ENCODE measurements at regions not wholly inside any gene's neighbourhood (a gene's known extent, or its start where the extent isn't known, plus 50 kb on each side); places are given as distances from the start of the nearest gene placed in this dataset.

DNA sequence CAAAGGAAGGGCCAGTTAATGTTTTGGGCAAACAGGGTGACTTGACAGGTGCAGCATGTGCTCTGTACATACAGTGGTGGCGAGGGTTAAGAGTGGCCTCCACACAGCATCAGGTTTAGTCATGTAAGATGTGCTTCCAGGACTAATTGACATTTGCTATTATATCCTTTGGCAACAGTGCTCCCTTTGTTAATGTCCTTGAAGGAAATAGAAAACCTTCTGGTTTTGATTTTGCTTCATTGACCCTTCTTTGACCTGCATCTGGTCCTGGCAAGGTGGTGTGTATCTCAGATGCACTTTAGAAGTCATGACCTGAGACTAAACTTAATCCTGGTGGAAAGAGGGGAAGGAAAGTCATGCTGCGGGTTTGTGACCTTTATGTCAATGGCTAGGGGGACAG lies 440.0 kb downstream of the ENC1 start:
- Histone ChIP-seq H3K4me2 (ENCODE audit: insufficient read depth, low read length) (no peak overlapping the region), H2AFZ (ENCODE audit: low read length) (no peak overlapping the region), H3K9me3 (ENCODE audit: low read depth, low read length) (no peaks in the 10 kb centered on the region), H3K79me2 (ENCODE audit: insufficient read depth, low read length) (no peaks in the 10 kb centered on the region), H4K20me1 (ENCODE audit: insufficient read depth, low read length) (no peaks in the 10 kb centered on the region), H3K27me3 (ENCODE audit: insufficient read depth, low read length) (no peaks in the 10 kb centered on the region), H3K4me1 (ENCODE audit: insufficient read depth, low read length) (peaks cover 24% of the 10 kb centered on the region), H3K4me3 (ENCODE audit: insufficient read depth, low read length) (no peak overlapping the region), H3K36me3 (ENCODE audit: insufficient read depth, low read length) (no peaks in the 10 kb centered on the region), H3K27ac (ENCODE audit: low read depth, low read length) (no peak overlapping the region)
- TF ChIP-seq, protein P1, sequence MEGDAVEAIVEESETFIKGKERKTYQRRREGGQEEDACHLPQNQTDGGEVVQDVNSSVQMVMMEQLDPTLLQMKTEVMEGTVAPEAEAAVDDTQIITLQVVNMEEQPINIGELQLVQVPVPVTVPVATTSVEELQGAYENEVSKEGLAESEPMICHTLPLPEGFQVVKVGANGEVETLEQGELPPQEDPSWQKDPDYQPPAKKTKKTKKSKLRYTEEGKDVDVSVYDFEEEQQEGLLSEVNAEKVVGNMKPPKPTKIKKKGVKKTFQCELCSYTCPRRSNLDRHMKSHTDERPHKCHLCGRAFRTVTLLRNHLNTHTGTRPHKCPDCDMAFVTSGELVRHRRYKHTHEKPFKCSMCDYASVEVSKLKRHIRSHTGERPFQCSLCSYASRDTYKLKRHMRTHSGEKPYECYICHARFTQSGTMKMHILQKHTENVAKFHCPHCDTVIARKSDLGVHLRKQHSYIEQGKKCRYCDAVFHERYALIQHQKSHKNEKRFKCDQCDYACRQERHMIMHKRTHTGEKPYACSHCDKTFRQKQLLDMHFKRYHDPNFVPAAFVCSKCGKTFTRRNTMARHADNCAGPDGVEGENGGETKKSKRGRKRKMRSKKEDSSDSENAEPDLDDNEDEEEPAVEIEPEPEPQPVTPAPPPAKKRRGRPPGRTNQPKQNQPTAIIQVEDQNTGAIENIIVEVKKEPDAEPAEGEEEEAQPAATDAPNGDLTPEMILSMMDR (IDR thresholded peaks at IDR 0.05; ENCODE audit: extremely low read depth, low read depth, low read length): no peak
- no peak for DNase-seq (ENCODE audit: insufficient read length, low spot score, missing footprints)

DNA sequence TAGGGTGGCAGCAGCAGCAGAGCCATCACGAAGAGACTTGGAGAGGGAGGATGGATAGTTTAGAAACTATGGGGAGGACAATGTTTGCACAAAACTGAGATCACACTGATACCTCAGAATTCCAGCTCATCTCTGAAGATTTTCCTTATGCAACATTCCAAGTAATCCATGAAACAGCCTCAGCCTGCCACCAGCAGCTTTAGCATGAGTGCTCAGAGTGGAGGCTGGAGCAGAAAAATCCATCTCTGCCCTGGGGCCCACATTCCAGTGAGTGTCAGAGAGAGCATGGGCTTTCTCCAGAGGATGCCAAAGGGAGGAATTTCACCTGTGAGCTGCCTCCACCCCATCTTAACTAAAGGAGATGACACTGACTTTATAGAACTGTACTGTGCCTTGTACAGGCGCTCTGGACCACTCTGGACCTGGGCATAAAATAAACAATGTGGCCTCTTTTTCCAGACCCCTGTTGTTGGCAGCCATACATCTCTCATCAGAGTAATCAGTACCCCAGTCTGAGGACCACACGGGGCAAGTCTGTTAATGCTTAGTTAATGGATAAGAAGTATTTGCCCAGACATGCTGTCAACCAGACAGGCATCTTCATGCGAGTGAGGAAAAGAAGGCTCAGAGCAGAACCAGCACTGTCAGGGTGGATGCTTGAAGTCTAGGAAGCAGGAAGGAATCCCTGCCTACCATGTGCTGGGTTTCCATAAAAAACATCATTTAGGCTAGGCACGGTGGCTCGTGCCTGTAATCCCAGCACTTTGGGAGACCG lies 440.9 kb downstream of the ENC1 start:
- Histone ChIP-seq H3K27me3 (ENCODE audit: insufficient read depth, low read length) (no peaks in the 10 kb centered on the region), H3K4me2 (ENCODE audit: insufficient read depth, low read length) (no peak overlapping the region), H3K27ac (ENCODE audit: low read depth, low read length) (no peak overlapping the region), H3K79me2 (ENCODE audit: insufficient read depth, low read length) (no peaks in the 10 kb centered on the region), H3K9me3 (ENCODE audit: low read depth, low read length) (no peaks in the 10 kb centered on the region), H3K4me3 (ENCODE audit: insufficient read depth, low read length) (no peak overlapping the region), H3K4me1 (ENCODE audit: insufficient read depth, low read length) (peaks cover 24% of the 10 kb centered on the region), H2AFZ (ENCODE audit: low read length) (no peak overlapping the region), H4K20me1 (ENCODE audit: insufficient read depth, low read length) (no peaks in the 10 kb centered on the region), H3K36me3 (ENCODE audit: insufficient read depth, low read length) (no peaks in the 10 kb centered on the region)
- peak; percentile 9 for DNase-seq (ENCODE audit: insufficient read length, low spot score, missing footprints)
- TF ChIP-seq, protein P1 (IDR thresholded peaks at IDR 0.05; ENCODE audit: extremely low read depth, low read depth, low read length): no peak

DNA sequence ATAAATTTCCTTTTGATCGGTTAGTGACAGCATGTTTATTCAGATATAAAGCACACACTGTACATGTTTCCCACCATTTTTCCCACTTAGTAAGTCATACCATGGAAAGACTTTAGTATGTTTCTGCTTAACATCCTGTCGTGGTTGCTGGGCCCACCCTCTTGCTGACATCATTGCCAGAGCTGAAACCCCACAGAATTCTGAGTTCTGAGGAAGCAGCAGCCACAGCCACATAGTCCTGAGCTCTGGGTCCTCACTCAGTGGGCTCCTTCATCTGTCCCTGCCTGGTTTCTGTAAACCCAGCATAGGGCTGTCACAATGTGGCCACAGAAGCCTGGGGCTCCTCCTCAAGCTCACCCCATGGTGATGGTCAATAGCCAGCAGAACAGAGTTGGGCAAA lies 441.5 kb downstream of the ENC1 start:
- H3K27ac ChIP-seq (ENCODE audit: low read depth, low read length): no peak overlapping the region
- no peaks in the 10 kb centered on the region for H4K20me1 ChIP-seq (ENCODE audit: insufficient read depth, low read length)
- H3K4me2 ChIP-seq (ENCODE audit: insufficient read depth, low read length): no peak overlapping the region
- H3K79me2 ChIP-seq (ENCODE audit: insufficient read depth, low read length): no peaks in the 10 kb centered on the region
- no peak for DNase-seq (ENCODE audit: insufficient read length, low spot score, missing footprints)
- no peaks in the 10 kb centered on the region for H3K27me3 ChIP-seq (ENCODE audit: insufficient read depth, low read length)
- no peak overlapping the region for H2AFZ ChIP-seq (ENCODE audit: low read length)
- TF ChIP-seq, protein P1 (IDR thresholded peaks at IDR 0.05; ENCODE audit: extremely low read depth, low read depth, low read length): no peak
- no peaks in the 10 kb centered on the region for H3K36me3 ChIP-seq (ENCODE audit: insufficient read depth, low read length)
- peaks cover 24% of the 10 kb centered on the region for H3K4me1 ChIP-seq (ENCODE audit: insufficient read depth, low read length)
- no peaks in the 10 kb centered on the region for H3K9me3 ChIP-seq (ENCODE audit: low read depth, low read length)
- no peak overlapping the region for H3K4me3 ChIP-seq (ENCODE audit: insufficient read depth, low read length)

DNA sequence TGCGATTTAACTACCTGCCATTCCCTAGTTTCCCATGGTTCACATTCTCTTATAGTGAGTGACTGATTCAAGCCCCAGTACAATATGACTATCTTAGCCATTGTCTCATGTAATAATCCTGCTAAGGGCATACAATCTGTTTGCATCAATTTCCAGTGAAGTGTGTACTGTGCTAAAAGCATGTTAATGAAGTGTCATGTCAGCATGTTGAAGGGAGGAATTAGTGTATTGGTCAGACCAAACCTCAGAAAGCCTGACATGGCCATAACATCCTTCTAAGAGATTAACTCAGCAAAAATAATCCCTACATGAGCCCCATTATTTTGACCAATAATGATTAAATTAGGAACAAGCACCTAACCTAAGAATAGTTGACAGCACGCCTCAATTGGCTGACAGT lies 442.4 kb downstream of the ENC1 start:
- Histone ChIP-seq H3K4me1 (ENCODE audit: insufficient read depth, low read length) (peaks cover 24% of the 10 kb centered on the region), H3K27ac (ENCODE audit: low read depth, low read length) (no peak overlapping the region), H3K4me2 (ENCODE audit: insufficient read depth, low read length) (no peak overlapping the region), H4K20me1 (ENCODE audit: insufficient read depth, low read length) (no peaks in the 10 kb centered on the region), H3K79me2 (ENCODE audit: insufficient read depth, low read length) (no peaks in the 10 kb centered on the region), H2AFZ (ENCODE audit: low read length) (no peak overlapping the region), H3K36me3 (ENCODE audit: insufficient read depth, low read length) (no peaks in the 10 kb centered on the region), H3K27me3 (ENCODE audit: insufficient read depth, low read length) (no peaks in the 10 kb centered on the region), H3K9me3 (ENCODE audit: low read depth, low read length) (no peaks in the 10 kb centered on the region), H3K4me3 (ENCODE audit: insufficient read depth, low read length) (no peak overlapping the region)
- TF ChIP-seq, protein P1 (IDR thresholded peaks at IDR 0.05; ENCODE audit: extremely low read depth, low read depth, low read length): no peak
- DNase-seq (ENCODE audit: insufficient read length, low spot score, missing footprints): no peak
